ENCODE measurements at regions not wholly inside any gene's neighbourhood (a gene's known extent, or its start where the extent isn't known, plus 50 kb on each side); places are given as distances from the start of the nearest gene placed in this dataset.
"Not testable (repeated sequence)": the region's sequence is repeated elsewhere in the genome, so short reads cannot be mapped to it uniquely, and the experiment has no call there.

GRCh38 chr5:42148813-42149212 is 223.7 kb downstream of the FBXO4 start:
- Histone ChIP-seq H4K20me1 (ENCODE audit: insufficient read depth, low read length) (no peaks in the 10 kb centered on the region), H3K4me1 (ENCODE audit: insufficient read depth, low read length) (no peaks in the 10 kb centered on the region), H3K9me3 (ENCODE audit: insufficient read depth, low read length, severe bottlenecking) (peaks cover 16% of the 10 kb centered on the region), H3K4me3 (ENCODE audit: low read depth in 1 of 2, low read length in 2 of 2) (no peak overlapping the region), H3K36me3 (ENCODE audit: insufficient read depth, low read length) (no peaks in the 10 kb centered on the region), H3K4me2 (ENCODE audit: insufficient read depth, low read length) (no peak overlapping the region), H2AFZ (ENCODE audit: low read depth, low read length) (no peak overlapping the region), H3K27me3 (ENCODE audit: insufficient read depth, low read length, poor library complexity) (no peaks in the 10 kb centered on the region), H3K79me2 (ENCODE audit: insufficient read depth, low read length) (no peaks in the 10 kb centered on the region), H3K27ac (ENCODE audit: low read length) (no peak overlapping the region), H3K9ac (ENCODE audit: low read depth, low read length) (no peak overlapping the region)
- DNase-seq (no peak), ATAC-seq (ENCODE audit: insufficient read depth, low read depth) (no peak)
- no peak for TF ChIP-seq CTCF (IDR thresholded peaks at IDR 0.05; ENCODE audit: borderline replicate concordance, extremely low read depth, low read length, poor library complexity, severe bottlenecking)
- TF ChIP-seq EZH2 (IDR thresholded peaks at IDR 0.05; ENCODE audit: borderline replicate concordance, low read depth, low read length, severe bottlenecking), result no peak

- Histone ChIP-seq H3K4me3 (ENCODE audit: low read depth in 1 of 2, low read length in 2 of 2) (no peak overlapping the region), H3K27me3 (ENCODE audit: insufficient read depth, low read length, poor library complexity) (no peaks in the 10 kb centered on the region), H3K9ac (ENCODE audit: low read depth, low read length) (no peak overlapping the region), H4K20me1 (ENCODE audit: insufficient read depth, low read length) (no peaks in the 10 kb centered on the region), H3K27ac (ENCODE audit: low read length) (no peak overlapping the region), H3K4me1 (ENCODE audit: insufficient read depth, low read length) (no peaks in the 10 kb centered on the region), H3K9me3 (ENCODE audit: insufficient read depth, low read length, severe bottlenecking) (no peaks in the 10 kb centered on the region), H3K36me3 (ENCODE audit: insufficient read depth, low read length) (no peaks in the 10 kb centered on the region), H2AFZ (ENCODE audit: low read depth, low read length) (no peak overlapping the region), H3K4me2 (ENCODE audit: insufficient read depth, low read length) (no peak overlapping the region), H3K79me2 (ENCODE audit: insufficient read depth, low read length) (no peaks in the 10 kb centered on the region)
- no peak for TF ChIP-seq EZH2 (IDR thresholded peaks at IDR 0.05; ENCODE audit: borderline replicate concordance, low read depth, low read length, severe bottlenecking)
- no peak for TF ChIP-seq CTCF (IDR thresholded peaks at IDR 0.05; ENCODE audit: borderline replicate concordance, extremely low read depth, low read length, poor library complexity, severe bottlenecking)
- ATAC-seq (ENCODE audit: insufficient read depth, low read depth) (no peak), DNase-seq (no peak)
Measured at GRCh38 chr5:42157215-42157614, 232.1 kb downstream of the FBXO4 start.

- Histone ChIP-seq H3K79me2 (ENCODE audit: insufficient read depth, low read length) (no peaks in the 10 kb centered on the region), H3K9me3 (ENCODE audit: insufficient read depth, low read length, severe bottlenecking) (no peaks in the 10 kb centered on the region), H3K27me3 (ENCODE audit: insufficient read depth, low read length, poor library complexity) (no peaks in the 10 kb centered on the region), H2AFZ (ENCODE audit: low read depth, low read length) (no peak overlapping the region), H3K4me3 (ENCODE audit: low read depth in 1 of 2, low read length in 2 of 2) (no peak overlapping the region), H3K4me2 (ENCODE audit: insufficient read depth, low read length) (no peak overlapping the region), H3K4me1 (ENCODE audit: insufficient read depth, low read length) (no peaks in the 10 kb centered on the region), H3K9ac (ENCODE audit: low read depth, low read length) (no peak overlapping the region), H3K36me3 (ENCODE audit: insufficient read depth, low read length) (no peaks in the 10 kb centered on the region), H3K27ac (ENCODE audit: low read length) (no peak overlapping the region), H4K20me1 (ENCODE audit: insufficient read depth, low read length) (no peaks in the 10 kb centered on the region)
- no peak for TF ChIP-seq CTCF (IDR thresholded peaks at IDR 0.05; ENCODE audit: borderline replicate concordance, extremely low read depth, low read length, poor library complexity, severe bottlenecking)
- no peak for TF ChIP-seq EZH2 (IDR thresholded peaks at IDR 0.05; ENCODE audit: borderline replicate concordance, low read depth, low read length, severe bottlenecking)
- DNase-seq (no peak), ATAC-seq (ENCODE audit: insufficient read depth, low read depth) (no peak)
Measured at GRCh38 chr5:42163083-42163482, 238.0 kb downstream of the FBXO4 start.

GRCh38 chr5:42168091-42168670 is 243.1 kb downstream of the FBXO4 start:
- H3K27ac ChIP-seq (ENCODE audit: low read length), result no peak overlapping the region
- no peak overlapping the region for H2AFZ ChIP-seq (ENCODE audit: low read depth, low read length)
- DNase-seq (no peak), ATAC-seq (ENCODE audit: insufficient read depth, low read depth) (no peak)
- no peaks in the 10 kb centered on the region for H3K4me1 ChIP-seq (ENCODE audit: insufficient read depth, low read length)
- no peaks in the 10 kb centered on the region for H4K20me1 ChIP-seq (ENCODE audit: insufficient read depth, low read length)
- H3K79me2 ChIP-seq (ENCODE audit: insufficient read depth, low read length), result no peaks in the 10 kb centered on the region
- H3K9me3 ChIP-seq (ENCODE audit: insufficient read depth, low read length, severe bottlenecking), result no peaks in the 10 kb centered on the region
- TF ChIP-seq EZH2 (IDR thresholded peaks at IDR 0.05; ENCODE audit: borderline replicate concordance, low read depth, low read length, severe bottlenecking), result no peak
- no peak for TF ChIP-seq CTCF (IDR thresholded peaks at IDR 0.05; ENCODE audit: borderline replicate concordance, extremely low read depth, low read length, poor library complexity, severe bottlenecking)
- no peaks in the 10 kb centered on the region for H3K36me3 ChIP-seq (ENCODE audit: insufficient read depth, low read length)
- no peak overlapping the region for H3K4me3 ChIP-seq (ENCODE audit: low read depth in 1 of 2, low read length in 2 of 2)
- H3K9ac ChIP-seq (ENCODE audit: low read depth, low read length), result no peak overlapping the region
- no peaks in the 10 kb centered on the region for H3K27me3 ChIP-seq (ENCODE audit: insufficient read depth, low read length, poor library complexity)
- no peak overlapping the region for H3K4me2 ChIP-seq (ENCODE audit: insufficient read depth, low read length)

GRCh38 chr5:42176118-42176517 is 247.1 kb upstream of the GHR start:
- not testable (repeated sequence) for H3K4me1 ChIP-seq (ENCODE audit: insufficient read depth, low read length); DNase-seq; H3K9ac ChIP-seq (ENCODE audit: low read depth, low read length); ATAC-seq (ENCODE audit: insufficient read depth, low read depth); H3K27me3 ChIP-seq (ENCODE audit: insufficient read depth, low read length, poor library complexity); H3K4me2 ChIP-seq (ENCODE audit: insufficient read depth, low read length); H3K9me3 ChIP-seq (ENCODE audit: insufficient read depth, low read length, severe bottlenecking); H3K27ac ChIP-seq (ENCODE audit: low read length); H3K36me3 ChIP-seq (ENCODE audit: insufficient read depth, low read length); H3K4me3 ChIP-seq (ENCODE audit: low read depth in 1 of 2, low read length in 2 of 2); H2AFZ ChIP-seq (ENCODE audit: low read depth, low read length); H3K79me2 ChIP-seq (ENCODE audit: insufficient read depth, low read length); H4K20me1 ChIP-seq (ENCODE audit: insufficient read depth, low read length)
